ENCODE measurements at regions not wholly inside any gene's neighbourhood (a gene's known extent, or its start where the extent isn't known, plus 50 kb on each side); places are given as distances from the start of the nearest gene placed in this dataset.
A peak's percentile ranks its signal among the peaks of the same experiment; 100 is the strongest.

GRCh38 chr9:28770226-28770625 lies 1196.9 kb upstream of the C9orf72 start:
- Mint-ChIP-seq H3K36me3 (ENCODE audit: low read depth) (no peaks in the 10 kb centered on the region), H3K4me1 (peaks cover 7% of the 10 kb centered on the region), H3K9me3 (no peaks in the 10 kb centered on the region), H3K27me3 (ENCODE audit: low read depth) (no peaks in the 10 kb centered on the region), H3K4me3 (no peak overlapping the region), H3K27ac (no peak overlapping the region)
- TF ChIP-seq CTCF (IDR thresholded peaks at IDR 0.05; ENCODE audit: unreplicated experiment in 3 of 3): no peak

- H3K36me3 Mint-ChIP-seq (ENCODE audit: low read depth): no peaks in the 10 kb centered on the region
- H3K4me3 Mint-ChIP-seq: no peak overlapping the region
- H3K27ac Mint-ChIP-seq: no peak overlapping the region
- peaks cover 7% of the 10 kb centered on the region for H3K4me1 Mint-ChIP-seq
- no peaks in the 10 kb centered on the region for H3K27me3 Mint-ChIP-seq (ENCODE audit: low read depth)
- TF ChIP-seq CTCF (IDR thresholded peaks at IDR 0.05; ENCODE audit: unreplicated experiment in 3 of 3): no peak
- H3K9me3 Mint-ChIP-seq: no peaks in the 10 kb centered on the region
Observed at GRCh38 chr9:28770827-28771226, 1197.5 kb upstream of the C9orf72 start.

- Mint-ChIP-seq H3K27ac (peak overlapping the region in 1 of 3 experiments; percentile 28), H3K9me3 (no peaks in the 10 kb centered on the region), H3K4me1 (peaks cover 27% of the 10 kb centered on the region), H3K4me3 (no peak overlapping the region), H3K27me3 (ENCODE audit: low read depth) (no peaks in the 10 kb centered on the region), H3K36me3 (ENCODE audit: low read depth) (no peaks in the 10 kb centered on the region)
- TF ChIP-seq CTCF (IDR thresholded peaks at IDR 0.05; ENCODE audit: unreplicated experiment in 3 of 3): peak; percentile 65 to 73 (median 69)
Observed at GRCh38 chr9:28774433-28775235, 1201.4 kb upstream of the C9orf72 start.

GRCh38 chr9:28779243-28779642 lies 1206.0 kb upstream of the C9orf72 start:
- peaks cover 43% of the 10 kb centered on the region for H3K4me1 Mint-ChIP-seq
- no peaks in the 10 kb centered on the region for H3K27me3 Mint-ChIP-seq (ENCODE audit: low read depth)
- H3K27ac Mint-ChIP-seq: peak overlapping the region in 1 of 3 experiments; percentile 49
- no peak for TF ChIP-seq CTCF (IDR thresholded peaks at IDR 0.05; ENCODE audit: unreplicated experiment in 3 of 3)
- no peaks in the 10 kb centered on the region for H3K36me3 Mint-ChIP-seq (ENCODE audit: low read depth)
- H3K4me3 Mint-ChIP-seq: no peak overlapping the region
- no peaks in the 10 kb centered on the region for H3K9me3 Mint-ChIP-seq

GRCh38 chr9:28781481-28781880 lies 1208.2 kb upstream of the C9orf72 start:
- TF ChIP-seq CTCF (IDR thresholded peaks at IDR 0.05; ENCODE audit: unreplicated experiment in 3 of 3): no peak
- H3K36me3 Mint-ChIP-seq (ENCODE audit: low read depth): no peaks in the 10 kb centered on the region
- H3K4me1 Mint-ChIP-seq: peaks cover 36% of the 10 kb centered on the region

GRCh38 chr9:28782630-28783029 lies 1209.3 kb upstream of the C9orf72 start:
- no peaks in the 10 kb centered on the region for H3K27me3 Mint-ChIP-seq (ENCODE audit: low read depth)
- no peak overlapping the region for H3K4me3 Mint-ChIP-seq
- H3K36me3 Mint-ChIP-seq (ENCODE audit: low read depth): no peaks in the 10 kb centered on the region
- peaks cover 36% of the 10 kb centered on the region for H3K4me1 Mint-ChIP-seq
- no peak overlapping the region for H3K27ac Mint-ChIP-seq
- no peaks in the 10 kb centered on the region for H3K9me3 Mint-ChIP-seq
- TF ChIP-seq CTCF (IDR thresholded peaks at IDR 0.05; ENCODE audit: unreplicated experiment in 3 of 3): no peak

More at GRCh38 chr9:28781481-28781880, 1208.2 kb upstream of the C9orf72 start:
- H3K9me3 Mint-ChIP-seq: no peaks in the 10 kb centered on the region
- H3K27ac Mint-ChIP-seq: no peak overlapping the region
- H3K27me3 Mint-ChIP-seq (ENCODE audit: low read depth): no peaks in the 10 kb centered on the region
- no peak overlapping the region for H3K4me3 Mint-ChIP-seq
